SHP77 treated with DMSO at 0.1 percent for 48 hours (cell line): ENCODE measurements at regions not wholly inside any gene's neighbourhood (a gene's known extent, or its start where the extent isn't known, plus 50 kb on each side); places are given as distances from the start of the nearest gene placed in this dataset.
"Not testable (repeated sequence)": the region's sequence is repeated elsewhere in the genome, so short reads cannot be mapped to it uniquely, and the experiment has no call there.

Experiments
- DNase-seq: peaks from one replicate; lab custom pipeline; 2025; lab: John Stamatoyannopoulos, UW

DNA sequence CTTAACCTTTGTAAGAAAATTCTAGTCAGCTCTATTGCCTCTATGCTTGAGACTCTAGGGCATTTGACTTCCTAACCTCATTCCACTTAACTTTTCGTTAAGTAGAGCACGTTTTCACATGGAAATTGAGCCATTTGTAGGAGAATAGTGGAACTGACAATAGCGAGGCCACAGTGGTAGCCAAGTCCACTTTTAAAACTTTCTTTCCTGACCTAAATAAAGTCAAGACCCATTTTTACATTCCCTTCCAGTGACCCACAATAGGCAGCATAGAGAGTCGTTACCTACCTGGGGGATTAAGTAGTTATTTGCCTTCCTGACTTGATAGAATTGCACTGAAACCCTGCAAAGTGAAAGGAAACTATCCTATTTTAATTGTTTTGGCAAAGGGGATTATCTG is 386.0 kb upstream of the NECTIN3 start:
- no peak for DNase-seq

GRCh38 chr3:110686701-110687100 is 384.9 kb upstream of the NECTIN3 start:
- DNase-seq: no peak

DNA sequence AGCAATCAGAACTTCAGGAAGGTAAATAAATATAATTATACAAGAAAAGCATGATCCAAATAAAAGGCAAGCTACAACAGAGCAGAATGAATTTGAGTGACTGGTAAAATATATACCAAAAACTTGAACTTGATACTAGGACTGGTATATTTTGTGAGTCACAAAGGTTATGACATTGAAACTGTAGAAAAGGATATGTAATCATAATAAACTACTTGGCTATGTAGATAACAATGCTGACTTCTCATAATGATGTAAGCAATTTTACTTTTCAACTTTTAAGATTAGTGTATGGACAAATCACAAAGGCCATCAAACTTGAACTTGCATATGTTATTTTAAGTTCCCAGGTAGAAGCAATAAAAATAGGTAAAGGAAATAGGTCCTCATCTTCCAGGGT is 384.5 kb upstream of the NECTIN3 start:
- DNase-seq: no peak

DNA sequence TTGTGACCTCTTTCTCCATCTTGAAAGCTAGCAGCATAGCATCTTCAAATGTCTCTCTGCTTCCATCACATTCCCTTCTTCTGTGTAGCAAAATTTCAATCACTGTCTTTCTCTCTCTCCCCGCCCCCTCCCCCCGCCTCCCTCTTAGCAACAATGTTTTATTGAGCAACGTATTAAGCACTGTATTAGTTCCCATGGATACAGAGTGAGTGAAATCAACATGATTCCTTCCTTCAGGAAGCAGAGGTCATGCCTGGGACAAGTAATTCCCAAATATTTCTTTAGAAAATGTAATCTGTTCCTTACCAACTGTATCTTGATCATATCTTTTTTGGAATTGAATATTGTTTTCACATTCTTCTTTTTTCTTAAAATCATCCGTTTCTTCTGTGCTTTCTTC is 373.7 kb upstream of the NECTIN3 start:
- no peak for DNase-seq

DNA sequence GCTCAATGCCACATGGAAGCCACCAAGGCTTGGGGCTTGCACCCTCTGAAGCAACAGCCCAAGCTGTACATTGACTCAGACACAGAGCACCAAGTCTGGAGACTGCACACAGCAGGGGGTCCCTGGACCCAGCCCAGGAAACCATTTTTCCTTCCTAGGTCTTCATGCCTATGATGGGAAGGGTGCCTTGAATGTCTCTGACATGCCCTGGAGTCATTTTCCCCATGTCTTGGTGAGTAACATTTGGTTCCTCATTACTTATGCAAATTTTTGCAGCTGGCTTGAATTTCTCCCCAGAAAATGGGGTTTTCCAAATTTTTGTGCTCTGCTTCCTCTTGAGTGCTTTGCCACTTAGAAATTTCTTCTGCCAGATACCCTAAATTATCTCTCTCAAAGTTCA is 367.3 kb upstream of the NECTIN3 start:
- DNase-seq: not testable (repeated sequence)

DNA sequence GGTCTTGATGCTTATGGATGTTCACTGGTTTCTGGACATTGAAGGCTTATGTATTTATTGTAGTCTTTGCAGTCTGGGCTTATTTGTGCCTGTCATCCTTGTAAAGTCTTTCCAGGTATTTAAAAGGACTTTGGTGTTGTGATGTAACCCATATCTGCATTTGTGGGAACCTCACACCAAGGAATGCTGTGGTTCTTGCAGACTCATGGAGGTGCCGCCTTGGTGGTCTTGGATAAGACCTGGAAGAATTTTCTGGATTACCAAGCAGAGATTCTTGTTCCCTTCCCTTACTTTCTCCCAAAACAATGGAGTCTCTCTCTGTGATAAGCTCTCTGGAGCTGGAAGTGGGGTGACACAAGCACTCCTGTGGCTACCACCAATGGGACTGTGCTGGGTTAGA is 363.5 kb upstream of the NECTIN3 start:
- DNase-seq: no peak

GRCh38 chr3:110710156-110710555 is 361.5 kb upstream of the NECTIN3 start:
- DNase-seq: no peak

- DNase-seq: no peak
Measured at GRCh38 chr3:110710603-110711002, 361.0 kb upstream of the NECTIN3 start.

DNA sequence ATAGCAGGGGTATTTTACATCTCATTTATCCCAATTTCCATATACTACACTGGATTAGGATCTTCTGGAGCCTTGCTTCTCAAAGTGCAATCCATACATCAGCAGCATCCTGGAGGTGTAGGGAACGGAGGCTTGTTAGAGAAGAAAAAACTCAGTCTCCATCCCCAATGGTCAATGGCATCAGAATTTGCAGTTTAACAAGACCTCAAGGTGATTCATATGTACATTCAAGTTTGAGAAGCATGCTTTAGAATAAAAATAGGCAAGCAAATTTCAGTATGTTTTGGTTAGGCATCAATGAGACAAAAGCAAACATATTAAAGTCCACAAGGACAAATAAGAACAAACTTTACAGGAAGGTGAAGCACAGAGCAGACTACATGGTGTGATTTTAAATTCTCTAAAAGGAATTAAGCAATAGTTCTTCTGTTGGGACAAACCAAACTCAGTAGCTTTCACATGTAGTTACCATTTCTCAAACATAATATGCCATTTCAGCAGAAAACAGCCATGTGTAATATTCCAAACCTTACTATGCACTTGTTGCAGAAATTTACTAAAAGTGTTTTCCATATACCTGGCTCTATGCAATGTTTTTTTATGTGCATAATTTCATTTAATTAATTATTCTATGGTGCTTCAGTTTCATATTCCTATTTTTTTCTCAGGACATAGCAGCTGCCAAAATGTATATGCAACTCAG is 360.3 kb upstream of the NECTIN3 start:
- no peak for DNase-seq

- DNase-seq: no peak
Measured at GRCh38 chr3:110711851-110712516, 359.6 kb upstream of the NECTIN3 start.

DNA sequence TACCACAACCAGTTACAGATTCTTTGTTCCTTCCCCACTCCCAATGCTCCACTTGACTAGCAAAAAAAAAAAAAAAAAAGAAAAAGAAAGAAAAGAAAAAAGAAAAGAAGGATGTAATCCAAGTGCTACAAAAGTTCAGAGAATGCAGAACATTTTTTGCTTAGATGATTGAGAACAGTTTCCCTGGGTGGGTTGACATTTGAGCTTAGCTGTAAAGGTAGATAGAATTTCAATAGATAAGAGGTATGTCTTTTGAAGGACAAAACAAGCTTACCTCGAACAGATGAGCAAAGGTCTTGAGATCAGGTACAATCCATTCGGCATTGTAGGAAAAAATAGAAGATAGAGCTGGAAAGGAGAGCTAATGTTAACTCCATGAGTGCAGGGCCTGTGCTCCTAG is 344.6 kb upstream of the NECTIN3 start:
- DNase-seq: no peak

GRCh38 chr3:110731148-110731547 is 340.5 kb upstream of the NECTIN3 start:
- no peak for DNase-seq

DNA sequence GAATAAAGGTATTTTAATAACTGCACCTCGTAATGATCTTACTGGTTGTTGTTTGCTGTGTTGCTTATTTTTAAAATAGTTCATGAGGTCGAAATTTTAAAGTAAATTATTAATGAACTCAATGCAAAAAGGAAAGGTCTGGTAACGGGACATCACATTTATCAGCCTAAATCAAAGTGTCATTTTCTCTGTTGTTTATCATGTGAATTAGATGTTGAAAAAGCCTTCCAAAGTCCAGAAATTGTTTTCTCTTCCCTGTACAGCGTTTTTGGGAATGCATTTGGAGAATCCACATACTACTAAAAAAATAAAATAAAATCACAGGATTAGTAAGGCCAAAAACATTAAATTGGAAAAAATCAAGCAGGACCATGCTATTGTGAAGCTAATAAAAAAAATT is 339.2 kb upstream of the NECTIN3 start:
- no peak for DNase-seq

- DNase-seq: no peak
Measured at GRCh38 chr3:110733045-110733444, 338.6 kb upstream of the NECTIN3 start.

DNA sequence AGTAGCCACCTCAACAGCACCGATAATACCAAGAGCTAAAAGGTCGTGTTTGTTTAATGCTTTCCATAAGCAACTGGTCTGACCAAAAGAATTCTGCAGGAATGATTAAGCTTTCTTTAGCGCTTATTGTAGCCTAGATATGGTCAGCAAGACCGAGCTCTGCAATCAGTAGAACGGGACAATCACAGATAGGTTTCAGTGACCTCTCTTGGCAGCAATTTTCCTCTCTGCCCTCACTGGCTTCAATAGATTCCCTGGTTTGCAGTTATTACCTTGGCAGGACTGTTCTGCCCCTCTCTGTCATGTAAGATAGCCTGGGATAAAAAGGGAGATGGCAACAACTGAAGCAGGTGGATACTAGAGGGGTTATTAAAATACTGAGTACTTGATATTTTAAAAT is 337.1 kb upstream of the NECTIN3 start:
- no peak for DNase-seq

DNA sequence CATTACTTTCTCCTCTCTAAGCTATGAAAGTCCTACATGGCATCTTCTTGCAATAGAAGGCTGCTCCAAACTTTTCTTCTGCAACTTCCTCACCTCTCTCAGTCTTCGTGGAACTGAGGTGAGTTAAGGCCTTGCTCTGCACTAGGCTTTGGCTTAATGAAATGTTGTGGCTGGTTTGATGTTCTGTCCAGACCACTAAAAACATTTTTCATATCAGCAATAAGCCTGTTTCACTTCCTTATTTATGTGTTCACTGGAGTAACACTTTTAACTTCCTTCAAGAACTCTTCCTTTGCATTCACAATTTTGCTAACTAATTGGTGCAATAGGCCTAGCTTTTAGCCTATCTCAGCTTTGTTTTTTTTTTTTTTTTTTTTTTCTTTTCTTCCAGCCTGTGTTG is 335.3 kb upstream of the NECTIN3 start:
- DNase-seq: no peak

DNA sequence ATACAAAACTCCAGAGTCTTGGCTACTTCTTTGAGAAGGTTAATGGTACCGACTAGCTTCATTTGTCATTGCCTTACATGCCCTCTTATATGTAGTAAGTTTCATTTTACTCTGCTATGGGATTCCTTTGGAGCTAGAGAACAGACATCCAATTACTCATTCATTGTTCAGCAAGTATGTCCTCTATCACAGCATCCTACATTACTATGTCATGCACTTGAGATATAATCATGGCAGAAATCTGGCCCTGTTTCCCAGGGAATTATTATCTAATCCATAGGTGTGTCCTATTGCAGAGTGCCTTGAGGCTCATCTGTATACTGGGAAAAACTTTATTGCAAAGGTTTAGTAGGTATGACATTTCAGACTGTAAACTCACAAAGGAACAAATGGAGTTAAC is 333.1 kb upstream of the NECTIN3 start:
- DNase-seq: no peak

DNA sequence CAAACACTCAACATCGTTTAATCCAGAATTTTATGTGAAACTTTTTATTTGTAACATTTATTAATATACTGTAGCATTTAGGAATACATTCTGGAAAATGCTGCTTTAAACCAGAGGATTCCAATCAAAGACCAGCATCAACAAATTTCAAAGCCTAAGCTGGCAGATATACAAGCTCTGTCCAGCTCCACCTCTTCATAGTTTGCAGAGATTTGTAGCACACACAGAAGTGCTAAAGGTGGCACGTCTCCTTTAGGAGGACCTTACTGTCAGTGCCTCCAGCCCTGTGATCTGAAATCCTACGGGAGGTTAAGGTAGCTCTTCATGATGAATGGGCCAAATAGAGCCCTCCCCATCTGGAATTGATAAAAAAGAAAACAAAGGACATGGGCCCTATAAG is 329.7 kb upstream of the NECTIN3 start:
- no peak for DNase-seq

DNA sequence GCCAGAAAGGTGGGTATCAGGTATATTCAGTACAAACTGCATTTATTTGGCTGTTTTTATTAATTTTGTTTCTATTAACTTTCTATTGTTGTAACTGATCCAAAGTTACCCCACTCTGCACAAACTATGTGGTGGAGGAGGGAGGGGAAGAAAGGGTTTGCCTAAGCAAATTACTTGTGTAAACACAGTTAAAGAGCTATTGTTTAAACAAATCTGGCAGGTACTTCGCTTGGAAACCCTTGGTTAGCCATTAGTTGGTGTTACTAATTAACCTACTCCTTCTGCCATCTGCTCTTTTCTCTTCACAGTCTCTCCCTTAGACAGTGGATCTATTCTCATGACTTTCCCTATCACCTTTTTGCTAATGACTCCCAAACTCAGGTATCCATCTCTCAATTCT is 328.4 kb upstream of the NECTIN3 start:
- no peak for DNase-seq

DNA sequence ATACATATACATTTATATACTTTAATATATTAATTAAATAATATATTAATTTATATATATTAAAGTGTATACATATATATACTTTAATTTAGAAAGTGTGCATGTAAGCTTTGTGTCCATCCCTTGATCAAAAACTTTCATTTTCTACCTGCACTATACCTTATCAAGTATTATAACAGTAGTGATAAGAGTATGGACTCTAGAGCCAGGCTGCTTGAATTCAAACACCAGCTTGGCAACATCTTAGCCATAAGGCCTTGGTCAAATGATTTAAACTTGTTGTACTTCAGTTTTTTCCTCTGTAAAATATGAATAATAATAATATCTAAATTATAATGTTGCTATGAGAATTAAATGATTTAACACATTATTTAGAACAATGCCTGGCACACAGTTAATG is 327.6 kb upstream of the NECTIN3 start:
- no peak for DNase-seq

GRCh38 chr3:110744723-110745122 is 326.9 kb upstream of the NECTIN3 start:
- DNase-seq: no peak

DNA sequence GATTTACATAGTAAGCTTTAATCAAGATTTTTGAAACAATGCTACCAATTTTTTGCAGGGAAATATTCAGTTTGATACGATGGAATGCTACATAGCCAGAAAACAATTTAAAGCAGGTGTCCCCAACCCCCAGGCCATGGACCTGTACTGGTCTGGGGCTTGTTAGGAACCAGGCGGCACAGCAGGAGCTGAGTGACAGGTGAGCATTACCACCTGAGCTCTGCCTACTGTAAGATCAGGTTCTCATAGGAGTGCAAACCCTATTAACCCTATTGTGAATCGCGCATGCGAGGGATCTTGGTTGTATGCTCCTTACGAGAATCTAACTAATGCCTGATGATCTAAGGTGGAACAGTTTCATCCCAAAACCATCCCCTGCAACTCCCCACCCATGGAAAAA is 322.6 kb upstream of the NECTIN3 start:
- no peak for DNase-seq

DNA sequence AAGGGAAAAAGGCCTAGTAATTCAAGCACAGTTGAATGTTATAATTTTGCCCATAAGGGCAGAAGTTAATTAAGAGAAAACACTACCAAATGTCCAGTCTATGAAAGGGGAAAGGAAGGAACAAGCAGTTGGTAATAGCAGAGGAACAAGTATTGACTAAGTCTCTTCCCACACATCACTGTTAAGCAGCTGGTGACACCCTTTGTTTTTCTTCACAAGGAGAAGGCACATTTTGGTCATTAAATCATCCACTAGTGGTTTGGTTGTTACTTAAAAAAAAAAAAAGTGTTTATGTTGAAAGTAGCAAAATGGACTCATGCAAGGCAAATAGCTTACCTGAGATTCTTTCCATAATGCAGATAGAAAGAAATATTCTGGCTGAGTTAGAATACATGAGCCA is 321.4 kb upstream of the NECTIN3 start:
- no peak for DNase-seq

GRCh38 chr3:110752307-110752706 is 319.3 kb upstream of the NECTIN3 start:
- no peak for DNase-seq
